Stomach (tissue), 4 donors: ENCODE measurements at regions not wholly inside any gene's neighbourhood (a gene's known extent, or its start where the extent isn't known, plus 50 kb on each side); places are given as distances from the start of the nearest gene placed in this dataset.

Source experiments
- EP300 ChIP-seq: sonication (generic); formaldehyde crosslinking; IDR thresholded peaks from one replicate; pipeline ENCODE4 v1.6.1; 2017; ENCODE audit warnings: antibody characterized with exemption
- TF ChIP-seq, protein P1 (sequence below), 7 experiments: fragments of 450-650 bp in 4 of 7; fragments of 200-600 bp in 3 of 7; sonication (generic) in 3 of 7; IDR thresholded peaks; one replicate each; pipeline ENCODE4 v1.5.1; 2016 to 2019; ENCODE audit warnings: antibody characterized with exemption in 7 of 7, control low read depth in 2 of 7, mild to moderate bottlenecking in 1 of 7

DNA sequence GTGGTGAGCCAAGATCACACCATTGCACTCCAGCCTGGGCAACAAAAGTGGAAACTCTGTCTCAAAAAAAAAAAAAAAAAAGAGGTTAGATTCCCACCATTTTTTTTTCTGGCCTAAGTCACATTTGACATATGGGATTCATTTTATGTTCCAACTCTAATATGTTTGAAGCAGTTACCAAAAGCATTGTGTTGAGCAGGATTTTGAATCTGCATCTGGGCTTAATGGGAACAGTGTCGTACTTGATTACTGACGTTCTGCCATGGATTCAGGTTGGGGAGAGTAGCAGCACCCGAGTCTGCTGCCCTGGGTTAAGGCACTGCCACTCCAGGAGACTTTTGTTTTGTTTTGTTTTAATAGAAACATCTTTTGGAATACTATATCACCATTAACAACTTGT is 348.7 kb upstream of the TBL1XR1 start:
- no peak for TF ChIP-seq EP300
- TF ChIP-seq, protein P1, sequence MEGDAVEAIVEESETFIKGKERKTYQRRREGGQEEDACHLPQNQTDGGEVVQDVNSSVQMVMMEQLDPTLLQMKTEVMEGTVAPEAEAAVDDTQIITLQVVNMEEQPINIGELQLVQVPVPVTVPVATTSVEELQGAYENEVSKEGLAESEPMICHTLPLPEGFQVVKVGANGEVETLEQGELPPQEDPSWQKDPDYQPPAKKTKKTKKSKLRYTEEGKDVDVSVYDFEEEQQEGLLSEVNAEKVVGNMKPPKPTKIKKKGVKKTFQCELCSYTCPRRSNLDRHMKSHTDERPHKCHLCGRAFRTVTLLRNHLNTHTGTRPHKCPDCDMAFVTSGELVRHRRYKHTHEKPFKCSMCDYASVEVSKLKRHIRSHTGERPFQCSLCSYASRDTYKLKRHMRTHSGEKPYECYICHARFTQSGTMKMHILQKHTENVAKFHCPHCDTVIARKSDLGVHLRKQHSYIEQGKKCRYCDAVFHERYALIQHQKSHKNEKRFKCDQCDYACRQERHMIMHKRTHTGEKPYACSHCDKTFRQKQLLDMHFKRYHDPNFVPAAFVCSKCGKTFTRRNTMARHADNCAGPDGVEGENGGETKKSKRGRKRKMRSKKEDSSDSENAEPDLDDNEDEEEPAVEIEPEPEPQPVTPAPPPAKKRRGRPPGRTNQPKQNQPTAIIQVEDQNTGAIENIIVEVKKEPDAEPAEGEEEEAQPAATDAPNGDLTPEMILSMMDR (IDR thresholded peaks at IDR 0.05): no peak
